ENCODE measurements at regions not wholly inside any gene's neighbourhood (a gene's known extent, or its start where the extent isn't known, plus 50 kb on each side); places are given as distances from the start of the nearest gene placed in this dataset.

DNA sequence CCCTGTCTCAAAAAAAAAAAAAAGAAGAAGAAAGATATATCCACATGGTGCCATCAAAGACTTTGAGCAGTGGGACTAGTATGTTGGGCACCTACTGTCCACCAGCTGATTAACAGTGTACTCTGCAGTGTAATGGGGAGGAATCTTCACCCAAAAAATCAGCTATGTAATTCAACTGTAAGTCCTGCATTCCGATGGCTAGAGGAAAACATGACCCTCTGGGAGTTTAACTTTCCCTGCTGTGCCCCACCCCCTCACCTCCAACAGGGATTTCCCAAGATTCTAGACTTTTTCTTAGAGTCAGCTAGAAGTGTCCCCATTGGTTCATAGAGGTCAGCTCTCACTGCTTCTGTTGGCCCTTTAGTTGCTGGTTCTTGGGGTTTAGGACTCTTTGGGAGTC, 221.2 kb upstream of the CLINT1 start:
- no peak for TF ChIP-seq CTCF (IDR thresholded peaks at IDR 0.05)
- no peak for TF ChIP-seq POLR2AphosphoS5 (IDR thresholded peaks at IDR 0.05)
